ENCODE measurements at regions not wholly inside any gene's neighbourhood (a gene's known extent, or its start where the extent isn't known, plus 50 kb on each side); places are given as distances from the start of the nearest gene placed in this dataset.

DNA sequence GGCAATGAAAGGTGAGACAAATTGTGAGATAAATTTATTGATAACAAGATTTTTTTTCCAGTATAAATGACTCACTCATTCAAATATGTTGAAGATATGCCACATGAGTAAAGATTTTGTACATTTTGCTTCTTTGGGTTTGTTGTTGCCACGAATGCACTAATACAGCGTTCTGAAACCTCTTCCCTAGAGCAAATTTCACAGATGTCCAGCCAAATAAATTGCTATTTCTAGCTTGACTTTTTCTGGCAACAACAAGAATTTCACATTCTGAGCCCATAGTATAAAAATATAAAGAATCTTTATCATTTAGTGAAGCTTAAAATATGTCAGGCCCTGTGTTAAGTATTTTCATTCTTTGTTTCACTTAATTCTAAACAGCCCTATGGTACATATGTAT is 114.5 kb upstream of the COL24A1 start:
- 24 to 41% (median 33%) methylated on average over 2 of the region's 2 CpGs for WGBS, 3 donors
- TF ChIP-seq CTCF (IDR thresholded peaks at IDR 0.05), result no peak
- no peaks in the 10 kb centered on the region for H3K36me3 ChIP-seq (ENCODE audit: insufficient read depth in 1 of 2, low read depth in 1 of 2)

DNA sequence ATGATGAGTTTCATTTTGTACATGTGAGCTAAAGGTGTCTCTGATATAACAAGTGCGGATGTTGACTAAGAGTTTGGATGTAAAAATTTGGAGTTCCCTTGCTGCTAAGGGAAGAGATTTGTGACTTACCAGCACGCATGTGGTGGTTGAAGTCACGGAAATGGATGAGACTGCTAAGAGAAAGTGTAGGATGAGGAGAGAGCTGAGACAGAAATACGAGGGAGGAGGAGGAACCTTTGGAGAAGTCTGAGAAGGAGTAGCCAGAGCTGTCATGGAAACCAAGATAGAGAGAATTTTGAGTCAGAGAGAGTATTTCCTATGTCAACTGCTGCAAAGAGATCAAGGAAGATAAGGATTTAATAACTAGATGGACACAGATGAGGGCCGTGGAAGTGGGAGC is 106.5 kb upstream of the COL24A1 start:
- intact Hi-C loops (cut with DNase I), result no loop called here
- ATAC-seq (no peak), DNase-seq (no peak)
- no peaks in the 10 kb centered on the region for H3K9me3 ChIP-seq
- no peaks in the 10 kb centered on the region for H3K27me3 ChIP-seq (ENCODE audit: insufficient read depth in 3 of 3, low read length in 2 of 3)
- H3K4me1 ChIP-seq, result no peaks in the 10 kb centered on the region
- H3K27ac ChIP-seq, result no peak overlapping the region
- 88 to 91% (median 89%) methylated on average over 5 of the region's 5 CpGs for WGBS, 3 donors
- no peaks in the 10 kb centered on the region for H3K36me3 ChIP-seq (ENCODE audit: insufficient read depth in 1 of 2, low read depth in 1 of 2)
- no peak overlapping the region for H3K4me3 ChIP-seq
- TF ChIP-seq CTCF (IDR thresholded peaks at IDR 0.05), result no peak

More for the DNA sequence above, 114.5 kb upstream of the COL24A1 start:
- H3K4me1 ChIP-seq, result no peaks in the 10 kb centered on the region
- H3K4me3 ChIP-seq, result no peak overlapping the region
- intact Hi-C loops (cut with DNase I), result no loop called here
- DNase-seq (no peak), ATAC-seq (no peak)
- H3K9me3 ChIP-seq, result no peaks in the 10 kb centered on the region
- H3K27me3 ChIP-seq (ENCODE audit: insufficient read depth in 3 of 3, low read length in 2 of 3), result no peaks in the 10 kb centered on the region
- H3K27ac ChIP-seq, result no peak overlapping the region

- DNase-seq, result no peak
- intact Hi-C loops (cut with DNase I), result no loop called here
- no peaks in the 10 kb centered on the region for H3K4me1 ChIP-seq
- no peaks in the 10 kb centered on the region for H3K9me3 ChIP-seq
- no peak for TF ChIP-seq CTCF (IDR thresholded peaks at IDR 0.05)
- H3K36me3 ChIP-seq (ENCODE audit: insufficient read depth in 1 of 2, low read depth in 1 of 2), result no peaks in the 10 kb centered on the region
- H3K27ac ChIP-seq, result no peak overlapping the region
- no peaks in the 10 kb centered on the region for H3K27me3 ChIP-seq (ENCODE audit: insufficient read depth in 3 of 3, low read length in 2 of 3)
- ATAC-seq, result no peak
- no peak overlapping the region for H3K4me3 ChIP-seq
Measured at GRCh38 chr1:86260476-86260875, 103.9 kb upstream of the COL24A1 start.

DNA sequence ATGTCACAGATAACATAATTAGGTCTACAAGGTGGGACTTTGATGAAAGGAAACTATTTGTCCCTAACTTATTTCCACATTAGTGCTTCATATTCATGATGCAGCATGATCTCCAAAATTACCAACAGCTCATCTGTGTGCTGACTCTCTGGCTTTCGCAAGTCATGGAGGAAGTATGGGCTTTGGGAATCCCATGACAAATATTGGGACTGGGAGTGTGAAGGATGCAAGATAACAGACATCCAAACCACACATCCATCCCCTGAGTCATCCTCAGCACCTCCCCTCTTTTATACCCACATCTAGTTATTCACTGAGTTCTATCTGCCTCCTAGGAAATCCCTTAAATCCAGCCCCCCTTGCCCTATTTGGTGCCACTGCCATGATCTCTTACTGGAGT is 102.8 kb upstream of the COL24A1 start:
- Histone ChIP-seq H3K27ac (no peak overlapping the region), H3K27me3 (ENCODE audit: insufficient read depth in 3 of 3, low read length in 2 of 3) (no peaks in the 10 kb centered on the region), H3K4me1 (no peaks in the 10 kb centered on the region), H3K4me3 (no peak overlapping the region), H3K36me3 (ENCODE audit: insufficient read depth in 1 of 2, low read depth in 1 of 2) (no peaks in the 10 kb centered on the region), H3K9me3 (no peaks in the 10 kb centered on the region)
- ATAC-seq, result no peak
- no peak for DNase-seq
- TF ChIP-seq CTCF (IDR thresholded peaks at IDR 0.05), result no peak
- WGBS, 3 donors, result 81 to 95% (median 89%) methylated on average over 1 of the region's 1 CpG
- intact Hi-C loops (cut with DNase I), result no loop called here

DNA sequence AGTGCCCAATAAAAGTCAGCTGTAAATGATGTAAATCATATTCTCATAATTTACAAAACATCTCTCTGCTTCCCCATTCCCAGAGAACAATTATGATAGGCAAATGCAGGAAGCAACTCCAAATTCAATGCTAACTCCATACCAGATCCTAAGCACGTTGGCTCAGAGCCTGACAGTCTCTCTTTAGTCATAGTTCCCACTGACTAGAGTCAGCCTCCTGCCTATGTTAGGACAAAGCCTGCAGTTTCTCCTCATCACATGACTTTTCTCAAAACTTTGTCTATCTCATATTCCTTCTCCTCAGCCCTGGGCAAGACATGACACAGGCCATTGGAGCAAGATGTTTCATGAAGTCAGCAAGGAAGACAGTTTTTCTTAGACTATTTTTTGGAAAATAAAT is 101.5 kb upstream of the COL24A1 start:
- ATAC-seq (no peak), DNase-seq (no peak)
- TF ChIP-seq CTCF (IDR thresholded peaks at IDR 0.05), result no peak
- no peaks in the 10 kb centered on the region for H3K4me1 ChIP-seq
- 29 to 52% (median 38%) methylated on average over 1 of the region's 1 CpG for WGBS, 3 donors
- H3K27ac ChIP-seq, result no peak overlapping the region
- no peaks in the 10 kb centered on the region for H3K9me3 ChIP-seq
- intact Hi-C loops (cut with DNase I), result no loop called here
- no peaks in the 10 kb centered on the region for H3K36me3 ChIP-seq (ENCODE audit: insufficient read depth in 1 of 2, low read depth in 1 of 2)
- H3K27me3 ChIP-seq (ENCODE audit: insufficient read depth in 3 of 3, low read length in 2 of 3), result no peaks in the 10 kb centered on the region
- H3K4me3 ChIP-seq, result no peak overlapping the region
